Gastroesophageal sphincter (tissue), 3 donors: ENCODE measurements at regions not wholly inside any gene's neighbourhood (a gene's known extent, or its start where the extent isn't known, plus 50 kb on each side); places are given as distances from the start of the nearest gene placed in this dataset.

Experiments used
- EP300 ChIP-seq: sonication (generic); formaldehyde crosslinking; IDR thresholded peaks from one replicate; pipeline ENCODE4 v1.6.1; 2017; ENCODE audit warnings: antibody characterized with exemption, mild to moderate bottlenecking
- POLR2A ChIP-seq, 2 donors: fragments of 450-650 bp; IDR thresholded peaks; one replicate each; pipeline ENCODE4 v1.6.1; 2017; ENCODE audit warnings: antibody characterized with exemption in 2 of 2, mild to moderate bottlenecking in 2 of 2, moderate library complexity in 1 of 2
- POLR2AphosphoS5 ChIP-seq: sonication (generic); formaldehyde crosslinking; IDR thresholded peaks from one replicate; pipeline ENCODE4 v1.6.1; 2017; ENCODE audit warnings: antibody characterized with exemption
- TF ChIP-seq, protein P1 (sequence below), 4 experiments: fragments of 200-600 bp in 2 of 4; fragments of 450-650 bp in 2 of 4; sonication (generic) in 1 of 4; IDR thresholded peaks; one replicate each; pipeline ENCODE4 v1.5.1; 2017 to 2019; ENCODE audit warnings: antibody characterized with exemption in 4 of 4, mild to moderate bottlenecking in 2 of 4, moderate library complexity in 2 of 4

- TF ChIP-seq, protein P1, sequence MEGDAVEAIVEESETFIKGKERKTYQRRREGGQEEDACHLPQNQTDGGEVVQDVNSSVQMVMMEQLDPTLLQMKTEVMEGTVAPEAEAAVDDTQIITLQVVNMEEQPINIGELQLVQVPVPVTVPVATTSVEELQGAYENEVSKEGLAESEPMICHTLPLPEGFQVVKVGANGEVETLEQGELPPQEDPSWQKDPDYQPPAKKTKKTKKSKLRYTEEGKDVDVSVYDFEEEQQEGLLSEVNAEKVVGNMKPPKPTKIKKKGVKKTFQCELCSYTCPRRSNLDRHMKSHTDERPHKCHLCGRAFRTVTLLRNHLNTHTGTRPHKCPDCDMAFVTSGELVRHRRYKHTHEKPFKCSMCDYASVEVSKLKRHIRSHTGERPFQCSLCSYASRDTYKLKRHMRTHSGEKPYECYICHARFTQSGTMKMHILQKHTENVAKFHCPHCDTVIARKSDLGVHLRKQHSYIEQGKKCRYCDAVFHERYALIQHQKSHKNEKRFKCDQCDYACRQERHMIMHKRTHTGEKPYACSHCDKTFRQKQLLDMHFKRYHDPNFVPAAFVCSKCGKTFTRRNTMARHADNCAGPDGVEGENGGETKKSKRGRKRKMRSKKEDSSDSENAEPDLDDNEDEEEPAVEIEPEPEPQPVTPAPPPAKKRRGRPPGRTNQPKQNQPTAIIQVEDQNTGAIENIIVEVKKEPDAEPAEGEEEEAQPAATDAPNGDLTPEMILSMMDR (IDR thresholded peaks at IDR 0.05), result no peak
- TF ChIP-seq POLR2A (IDR thresholded peaks at IDR 0.05) (no peak), EP300 (no peak), POLR2AphosphoS5 (no peak)
These were observed 205.0 kb upstream of the FAM47C start for GRCh38 chrX:36803151-36803550.
